Trophoblast cell (in vitro differentiated cells and primary cell): ENCODE measurements at regions not wholly inside any gene's neighbourhood (a gene's known extent, or its start where the extent isn't known, plus 50 kb on each side); places are given as distances from the start of the nearest gene placed in this dataset.
"Not testable (repeated sequence)": the region's sequence is repeated elsewhere in the genome, so short reads cannot be mapped to it uniquely, and the experiment has no call there.

ENCODE experiments used
- DNase-seq, 2 donors: peaks; one replicate each; pipeline ENCODE4 v3.0.0-alpha.2; 2016
- H2AFZ ChIP-seq: 2 replicates; pipeline ENCODE4 v1.6.1; 2013; ENCODE audit warnings: low read length, moderate library complexity, mild to moderate bottlenecking; ENCODE audit not compliant: insufficient read depth, poor library complexity
- H2AK5ac ChIP-seq: 2 replicates; pipeline ENCODE4 v1.6.1; 2013; ENCODE audit warnings: mild to moderate bottlenecking, low read length
- H2BK120ac ChIP-seq: 2 replicates; pipeline ENCODE4 v1.6.1; 2013; ENCODE audit warnings: low read length, mild to moderate bottlenecking, moderate library complexity; ENCODE audit not compliant: insufficient read depth, poor library complexity
- H2BK12ac ChIP-seq: 2 replicates; pipeline ENCODE4 v1.6.1; 2013; ENCODE audit warnings: mild to moderate bottlenecking, low read length, moderate library complexity
- H2BK5ac ChIP-seq: 2 replicates; pipeline ENCODE4 v1.6.1; 2013; ENCODE audit warnings: low read length, low read depth, moderate library complexity, mild to moderate bottlenecking; ENCODE audit not compliant: poor library complexity
- H3K14ac ChIP-seq: 2 replicates; pipeline ENCODE4 v1.6.1; 2013; ENCODE audit warnings: mild to moderate bottlenecking, low read length
- H3K18ac ChIP-seq: 2 replicates; pipeline ENCODE4 v1.6.1; 2013; ENCODE audit warnings: mild to moderate bottlenecking, low read length
- H3K23ac ChIP-seq: 2 replicates; pipeline ENCODE4 v1.6.1; 2013; ENCODE audit warnings: low read length
- H3K27ac ChIP-seq: 2 replicates; pipeline ENCODE4 v1.5.1; 2013; ENCODE audit warnings: low read depth, mild to moderate bottlenecking, inconsistent platforms, low read length, moderate library complexity
- H3K27me3 ChIP-seq: 2 replicates; pipeline ENCODE4 v1.6.1; 2013; ENCODE audit warnings: inconsistent platforms, mild to moderate bottlenecking, low read length, moderate library complexity; ENCODE audit not compliant: insufficient read depth
- H3K36me3 ChIP-seq, 2 experiments: 1 replicate in 1 of 2; 2 replicates in 1 of 2; pipeline ENCODE4 v1.6.1; 2013; ENCODE audit warnings: low read length in 2 of 2, mild to moderate bottlenecking in 2 of 2, moderate library complexity in 1 of 2; ENCODE audit not compliant: insufficient read depth in 2 of 2, control insufficient read depth in 1 of 2
- H3K4ac ChIP-seq: 2 replicates; pipeline ENCODE4 v1.6.1; 2013; ENCODE audit warnings: low read depth, mild to moderate bottlenecking, low read length, moderate library complexity
- H3K4me1 ChIP-seq, 2 experiments: 1 replicate in 1 of 2; 2 replicates in 1 of 2; pipeline ENCODE4 v1.6.1; 2013; ENCODE audit warnings: low read length in 2 of 2, mild to moderate bottlenecking in 2 of 2, moderate library complexity in 1 of 2; ENCODE audit not compliant: insufficient read depth in 2 of 2, control insufficient read depth in 1 of 2
- H3K4me2 ChIP-seq: 2 replicates; pipeline ENCODE4 v1.6.1; 2013; ENCODE audit warnings: inconsistent platforms, mild to moderate bottlenecking, low read length, moderate library complexity
- H3K4me3 ChIP-seq: 2 replicates; pipeline ENCODE4 v1.5.1; 2013; ENCODE audit warnings: mild to moderate bottlenecking, low read depth, low read length, inconsistent platforms
- H3K79me1 ChIP-seq: one replicate; pipeline ENCODE4 v1.6.1; 2013; ENCODE audit warnings: low read length
- H3K79me2 ChIP-seq: 2 replicates; pipeline ENCODE4 v1.6.1; 2013; ENCODE audit warnings: low read length, mild to moderate bottlenecking; ENCODE audit not compliant: control insufficient read depth, insufficient read depth, poor library complexity
- H3K9ac ChIP-seq: 2 replicates; pipeline ENCODE4 v1.6.1; 2013; ENCODE audit warnings: mild to moderate bottlenecking, low read length
- H3K9me3 ChIP-seq: 2 replicates; pipeline ENCODE4 v1.6.1; 2013; ENCODE audit warnings: low read depth, mild to moderate bottlenecking, control low read depth, inconsistent platforms, low read length; ENCODE audit not compliant: insufficient read depth
- H4K12ac ChIP-seq: 2 replicates; pipeline ENCODE4 v1.6.1; 2013; ENCODE audit warnings: low read depth, mild to moderate bottlenecking, low read length, moderate library complexity
- H4K8ac ChIP-seq: 2 replicates; pipeline ENCODE4 v1.6.1; 2013; ENCODE audit warnings: low read depth, mild to moderate bottlenecking, low read length, moderate library complexity
- H4K91ac ChIP-seq: one replicate; pipeline ENCODE4 v1.6.1; 2013; ENCODE audit warnings: low read depth, mild to moderate bottlenecking, low read length, moderate library complexity
- WGBS: extraction: QIAGEN DNeasy Blood & Tissue Kit; methylation state at CpG from one replicate; pipeline ENCODE4 v1.1.7; 2013; ENCODE audit warnings: missing lambda C conversion rate; ENCODE audit not compliant: insufficient read length, insufficient coverage; ENCODE audit errors: extremely low coverage; 5-methylcytosine and 5-hydroxymethylcytosine counted together

- not testable (repeated sequence) for H4K12ac ChIP-seq, H2BK5ac ChIP-seq, H3K18ac ChIP-seq, H3K36me3 ChIP-seq, H3K4me2 ChIP-seq, H3K23ac ChIP-seq, H3K4ac ChIP-seq, H3K4me1 ChIP-seq, H4K8ac ChIP-seq, H3K79me1 ChIP-seq, H3K79me2 ChIP-seq, H3K27me3 ChIP-seq, DNase-seq, H2AK5ac ChIP-seq, H2BK12ac ChIP-seq, H2BK120ac ChIP-seq, H3K4me3 ChIP-seq, H3K14ac ChIP-seq, H4K91ac ChIP-seq, H3K9ac ChIP-seq, H3K9me3 ChIP-seq, H3K27ac ChIP-seq, H2AFZ ChIP-seq
- no CpG with 5 or more reads among the region's 1 CpG for WGBS
Measured at GRCh38 chr15:88965097-88965496, 51.9 kb upstream of the MFGE8 start.

GRCh38 chr15:88970232-88970631, 57.1 kb upstream of the MFGE8 start:
- Histone ChIP-seq H3K9ac (no peak overlapping the region), H3K23ac (no peak overlapping the region), H3K27me3 (no peaks in the 10 kb centered on the region), H3K4ac (no peak overlapping the region), H3K36me3 (no peaks in the 10 kb centered on the region), H4K8ac (no peak overlapping the region), H2BK5ac (no peak overlapping the region), H3K79me2 (no peaks in the 10 kb centered on the region), H3K4me1 (no peaks in the 10 kb centered on the region), H2BK12ac (no peak overlapping the region), H4K91ac (no peak overlapping the region), H3K4me3 (no peak overlapping the region), H2AFZ (no peak overlapping the region), H3K27ac (no peak overlapping the region), H2BK120ac (no peak overlapping the region), H3K18ac (no peak overlapping the region), H3K79me1 (no peaks in the 10 kb centered on the region), H3K4me2 (no peak overlapping the region), H3K9me3 (peaks cover 9% of the 10 kb centered on the region), H4K12ac (no peak overlapping the region), H3K14ac (no peak overlapping the region), H2AK5ac (no peak overlapping the region)
- no peak for DNase-seq
- no CpG with 5 or more reads among the region's 1 CpG for WGBS

- no CpG with 5 or more reads among the region's 4 CpGs for WGBS
- no peak overlapping the region for H4K91ac ChIP-seq
- no peaks in the 10 kb centered on the region for H3K36me3 ChIP-seq
Measured at GRCh38 chr15:88974392-88974791, 61.2 kb upstream of the MFGE8 start.

GRCh38 chr15:88975891-88976290, 62.7 kb upstream of the MFGE8 start:
- Histone ChIP-seq H3K27me3 (no peaks in the 10 kb centered on the region), H3K27ac (peak overlapping the region; percentile 4), H2BK12ac (no peak overlapping the region), H3K14ac (no peak overlapping the region), H3K4me2 (no peak overlapping the region), H2BK120ac (no peak overlapping the region), H3K18ac (no peak overlapping the region), H3K4me3 (no peak overlapping the region), H3K9me3 (peaks cover 7% of the 10 kb centered on the region), H3K4ac (no peak overlapping the region), H3K4me1 (no peaks in the 10 kb centered on the region), H2BK5ac (no peak overlapping the region), H2AK5ac (no peak overlapping the region), H2AFZ (no peak overlapping the region), H4K12ac (no peak overlapping the region), H3K79me2 (no peaks in the 10 kb centered on the region), H4K8ac (no peak overlapping the region), H3K36me3 (no peaks in the 10 kb centered on the region), H3K9ac (no peak overlapping the region), H3K23ac (no peak overlapping the region), H3K79me1 (no peaks in the 10 kb centered on the region), H4K91ac (no peak overlapping the region)
- peak; percentile 26 to 70 for DNase-seq

More at GRCh38 chr15:88974392-88974791, 61.2 kb upstream of the MFGE8 start:
- H3K18ac ChIP-seq: no peak overlapping the region
- no peaks in the 10 kb centered on the region for H3K4me1 ChIP-seq
- no peak overlapping the region for H2AK5ac ChIP-seq
- no peak overlapping the region for H3K4me3 ChIP-seq
- H3K9ac ChIP-seq: no peak overlapping the region
- no peaks in the 10 kb centered on the region for H3K79me2 ChIP-seq
- no peak overlapping the region for H3K23ac ChIP-seq
- no peak overlapping the region for H2BK5ac ChIP-seq
- peaks cover 9% of the 10 kb centered on the region for H3K9me3 ChIP-seq
- H3K27ac ChIP-seq: no peak overlapping the region
- no peak overlapping the region for H3K14ac ChIP-seq
- H3K79me1 ChIP-seq: no peaks in the 10 kb centered on the region
- no peak overlapping the region for H2BK120ac ChIP-seq
- no peak overlapping the region for H4K12ac ChIP-seq
- no peak overlapping the region for H2AFZ ChIP-seq
- DNase-seq: peak; percentile 57 to 85
- H3K4me2 ChIP-seq: no peak overlapping the region
- H4K8ac ChIP-seq: no peak overlapping the region
- no peaks in the 10 kb centered on the region for H3K27me3 ChIP-seq
- H3K4ac ChIP-seq: no peak overlapping the region
- no peak overlapping the region for H2BK12ac ChIP-seq
